ENCODE measurements at regions not wholly inside any gene's neighbourhood (a gene's known extent, or its start where the extent isn't known, plus 50 kb on each side); places are given as distances from the start of the nearest gene placed in this dataset.

DNA sequence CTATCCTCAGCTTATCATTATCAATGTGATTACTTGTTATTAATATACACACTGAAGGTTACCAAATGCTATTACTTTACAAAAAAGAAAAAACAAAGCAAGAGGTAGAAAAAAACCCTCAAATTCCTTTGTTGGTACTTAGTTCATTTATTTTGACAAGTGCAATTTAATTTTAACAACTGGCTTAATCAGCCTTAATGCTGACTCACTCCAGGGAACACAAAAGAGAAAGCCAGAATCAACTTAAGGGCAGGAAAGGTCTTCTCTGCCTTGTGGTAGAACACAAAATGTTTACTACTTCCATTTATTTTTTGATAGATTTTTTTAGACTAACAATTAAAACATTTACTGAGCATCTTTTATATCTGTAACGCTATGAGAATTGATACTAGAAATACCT lies 417.1 kb downstream of the PCDH17 start:
- DNase-seq (ENCODE audit: low read depth in 3 of 3): no peak

DNA sequence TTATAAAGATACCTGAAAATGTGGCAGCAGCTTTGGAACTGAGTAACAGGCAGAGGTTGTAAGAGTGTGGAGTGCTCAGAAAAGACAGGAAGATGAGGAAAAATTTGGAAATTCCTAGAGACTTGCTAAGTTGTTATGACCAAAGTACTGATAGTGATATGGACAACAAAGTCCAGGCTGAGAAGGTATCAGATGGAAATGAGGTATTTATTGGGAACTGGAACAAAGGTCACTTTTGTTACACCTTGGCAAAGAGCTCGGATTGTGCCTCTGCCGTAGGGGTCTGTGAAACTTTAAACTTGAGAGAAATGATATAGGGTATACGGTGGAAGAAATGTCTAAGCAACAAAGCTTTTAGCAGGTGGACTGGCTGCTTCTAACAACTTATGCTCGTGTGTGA lies 419.9 kb downstream of the PCDH17 start:
- DNase-seq (ENCODE audit: low read depth in 3 of 3): no peak

DNA sequence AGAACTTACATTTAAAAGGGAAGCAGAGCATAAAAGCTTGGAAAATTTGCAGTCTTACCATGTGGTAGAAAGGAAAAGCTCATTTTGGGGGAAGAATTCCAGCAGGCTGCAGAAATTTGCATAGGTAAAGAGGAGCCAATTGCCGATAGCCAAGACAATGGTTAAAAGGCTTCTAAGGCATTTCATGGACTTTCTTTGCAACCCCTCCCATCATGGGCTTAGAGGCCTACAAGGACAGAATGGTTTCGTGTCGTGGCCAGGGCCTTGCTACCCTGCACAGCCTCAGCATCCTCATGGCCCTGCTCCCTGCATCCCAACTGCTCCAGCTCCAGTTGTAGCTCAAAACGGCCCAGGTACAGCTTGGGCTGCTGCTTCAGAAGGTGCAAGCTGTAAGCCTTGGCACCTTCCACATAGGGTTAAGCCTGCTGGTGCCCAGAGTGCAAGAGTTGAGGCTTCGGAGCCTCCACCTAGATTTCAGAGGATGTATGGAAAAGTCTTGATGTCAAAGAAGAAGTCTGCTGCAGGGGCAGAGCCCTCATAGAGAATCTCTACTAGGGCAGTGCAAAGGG lies 420.3 kb downstream of the PCDH17 start:
- DNase-seq (ENCODE audit: low read depth in 3 of 3): no peak

DNA sequence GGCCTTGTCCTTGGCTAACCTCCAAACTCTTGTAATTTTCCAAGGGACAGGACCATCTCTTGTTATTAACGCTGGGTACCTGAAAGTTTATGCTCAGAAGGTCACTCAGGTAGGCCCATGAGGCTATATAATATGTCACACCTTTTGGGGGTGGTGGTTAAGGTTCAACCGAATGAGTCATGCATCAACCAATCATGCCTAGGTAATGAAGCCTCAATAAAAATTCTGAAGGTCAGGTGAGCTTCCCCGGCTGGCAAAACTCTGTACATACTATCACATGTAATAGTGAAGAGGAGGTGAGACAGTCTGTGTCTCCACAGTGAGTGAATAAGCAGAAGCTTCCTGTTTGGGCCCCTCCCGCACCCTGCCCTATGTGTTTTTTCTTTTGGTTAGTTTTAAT lies 424.9 kb downstream of the PCDH17 start:
- DNase-seq (ENCODE audit: low read depth in 3 of 3): no peak

DNA sequence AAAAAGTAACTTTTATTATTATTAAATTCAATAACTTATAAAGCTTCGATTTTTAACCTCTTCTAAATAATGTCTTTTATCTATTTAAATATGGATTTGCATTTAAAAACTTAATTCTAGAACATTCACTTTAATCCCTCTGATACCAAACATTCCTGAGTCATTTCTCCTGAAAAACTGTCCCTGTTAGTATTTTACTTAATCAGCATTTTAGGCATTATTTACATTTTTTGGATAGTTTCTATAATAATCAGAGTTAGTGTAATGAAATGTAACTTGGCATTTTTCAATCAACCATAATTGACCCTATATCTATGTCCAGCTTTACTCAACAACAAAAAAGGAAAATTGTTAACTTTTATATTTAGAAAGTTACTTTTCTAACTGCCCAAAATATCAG lies 428.1 kb downstream of the PCDH17 start:
- no peak for DNase-seq (ENCODE audit: low read depth in 3 of 3)

DNA sequence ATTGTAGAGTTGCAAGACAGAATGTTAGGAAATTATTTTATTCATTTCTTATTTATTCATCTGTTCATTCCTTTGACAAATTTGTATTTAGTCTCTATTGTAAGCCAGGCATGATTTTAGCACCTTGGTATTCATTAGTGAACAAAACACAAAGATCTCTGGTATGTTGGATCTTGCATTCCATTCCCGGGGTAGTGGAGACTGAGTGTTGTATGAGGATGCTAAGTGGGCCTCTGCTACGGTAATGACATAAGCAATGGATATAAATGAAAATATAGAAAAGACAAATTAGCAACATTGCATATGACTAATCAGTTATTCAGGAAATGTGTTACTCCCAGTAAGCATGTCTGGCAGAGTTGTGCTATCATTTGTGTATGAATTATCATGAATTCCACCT lies 449.3 kb downstream of the PCDH17 start:
- no peak for DNase-seq (ENCODE audit: low read depth in 3 of 3)

DNA sequence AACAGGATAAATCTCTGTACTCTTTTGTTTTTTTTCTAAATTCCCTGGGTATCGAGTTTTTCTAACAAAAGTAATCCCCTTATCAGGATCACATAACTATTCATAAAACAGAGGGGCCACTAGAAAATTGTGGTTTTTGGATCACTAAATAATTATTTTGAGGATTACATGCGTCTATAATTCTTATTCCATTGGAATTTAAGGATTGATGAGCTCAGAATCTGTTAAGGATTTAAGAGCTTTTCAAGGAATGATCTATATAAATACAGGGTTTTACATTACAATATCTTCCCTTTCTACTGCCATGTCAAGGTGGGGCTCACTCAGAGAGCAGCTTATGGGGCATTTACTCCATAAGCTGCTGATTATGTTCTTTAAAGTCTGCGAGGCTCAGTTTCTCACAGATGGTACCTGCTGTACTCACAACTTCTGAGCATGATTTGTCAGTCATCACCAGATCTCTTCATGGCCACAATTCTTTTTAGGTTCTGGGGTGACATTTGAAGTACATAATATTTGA lies 449.8 kb downstream of the PCDH17 start:
- no peak for DNase-seq (ENCODE audit: low read depth in 3 of 3)

DNA sequence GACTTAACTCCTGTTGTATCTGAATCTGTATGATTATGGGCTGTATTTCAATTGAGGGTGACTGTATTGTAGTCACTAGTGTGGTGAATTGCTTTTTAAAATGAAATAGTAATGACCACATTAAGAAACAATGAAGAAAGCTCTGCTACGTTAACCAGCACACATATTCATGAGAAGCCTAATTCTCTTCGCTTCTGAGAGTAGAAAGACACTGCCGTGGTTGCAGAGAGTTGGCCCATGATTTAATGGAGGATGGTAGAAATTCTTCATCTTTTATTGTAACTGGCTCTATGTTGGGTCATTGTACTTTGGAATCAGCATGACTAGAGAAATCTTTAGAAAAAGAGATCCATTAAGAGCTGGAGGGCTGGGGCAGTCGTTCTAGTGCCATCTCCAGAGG lies 451.5 kb downstream of the PCDH17 start:
- DNase-seq (ENCODE audit: low read depth in 3 of 3): no peak

DNA sequence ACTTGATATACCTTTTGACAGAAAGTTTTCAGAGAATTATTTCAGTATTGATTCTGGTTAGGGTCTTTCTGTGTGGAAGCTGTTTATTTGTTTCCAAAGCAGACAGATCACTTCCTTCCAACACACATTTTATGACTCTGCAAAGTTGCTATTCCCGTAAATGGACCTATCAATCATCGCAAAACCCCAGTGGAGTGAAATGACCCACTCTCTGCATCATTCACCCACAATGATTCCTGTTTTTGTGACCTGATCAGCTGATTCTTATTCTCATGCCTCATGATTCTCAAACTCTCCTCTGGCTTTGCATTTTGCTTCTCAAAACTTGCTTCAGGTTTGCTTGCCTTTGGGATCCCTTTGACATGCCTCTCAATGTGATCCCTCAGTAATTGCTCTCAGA lies 453.7 kb downstream of the PCDH17 start:
- no peak for DNase-seq (ENCODE audit: low read depth in 3 of 3)

DNA sequence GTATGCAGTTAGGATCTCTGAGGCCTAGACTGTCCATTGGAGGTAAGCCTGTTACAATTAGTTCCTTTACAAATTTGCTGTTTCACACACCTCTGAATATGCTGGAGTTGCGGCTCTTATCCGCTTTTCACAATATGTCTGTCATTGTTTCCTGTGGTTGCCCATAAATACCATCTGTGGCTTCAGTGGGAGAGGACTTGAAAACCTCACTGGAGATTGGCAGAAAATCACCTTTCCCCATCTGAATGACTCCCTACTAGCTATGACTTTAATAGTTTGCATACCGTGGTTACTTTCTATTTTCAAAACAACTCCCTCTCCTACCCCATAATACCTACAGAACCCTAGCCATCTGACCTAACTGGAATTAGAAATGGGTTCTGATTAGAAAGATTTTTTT lies 454.3 kb downstream of the PCDH17 start:
- no peak for DNase-seq (ENCODE audit: low read depth in 3 of 3)

DNA sequence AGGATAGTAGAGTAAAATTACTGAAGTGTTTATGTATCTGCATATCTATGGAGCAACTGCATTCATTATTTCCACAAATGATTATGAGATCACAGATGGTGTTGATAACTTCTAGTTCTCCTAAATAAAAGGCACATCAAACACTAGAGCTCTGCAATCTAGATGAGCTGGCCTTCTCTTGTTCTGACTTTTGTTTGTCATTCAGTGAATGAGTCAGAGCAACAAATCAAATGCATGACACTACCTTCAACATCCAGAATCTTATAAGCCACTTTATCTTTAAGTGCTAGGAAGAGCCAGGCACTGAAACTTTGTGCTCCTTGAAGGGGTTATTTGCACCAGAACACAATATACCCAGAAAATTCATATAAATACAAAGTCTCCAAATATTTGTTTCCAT lies 456.0 kb downstream of the PCDH17 start:
- DNase-seq (ENCODE audit: low read depth in 3 of 3): no peak

DNA sequence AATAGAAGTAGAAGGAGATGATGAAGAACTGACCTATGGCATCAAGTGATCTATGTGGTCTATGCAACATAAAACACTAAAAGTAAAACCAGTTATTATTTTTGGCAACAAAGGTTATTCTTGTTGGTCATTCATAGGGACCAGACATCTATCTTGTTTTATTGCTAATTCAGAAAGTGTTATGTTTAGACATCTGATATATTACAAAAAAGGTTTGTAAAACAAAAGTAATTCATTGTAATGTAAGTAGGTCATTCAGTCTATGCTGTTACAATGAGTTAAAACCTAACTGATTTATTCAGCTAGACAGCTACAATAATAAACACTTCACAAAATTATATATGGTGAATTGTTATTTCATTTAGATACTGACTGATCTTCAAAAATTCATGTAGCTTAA lies 461.9 kb downstream of the PCDH17 start:
- no peak for DNase-seq (ENCODE audit: low read depth in 3 of 3)

DNA sequence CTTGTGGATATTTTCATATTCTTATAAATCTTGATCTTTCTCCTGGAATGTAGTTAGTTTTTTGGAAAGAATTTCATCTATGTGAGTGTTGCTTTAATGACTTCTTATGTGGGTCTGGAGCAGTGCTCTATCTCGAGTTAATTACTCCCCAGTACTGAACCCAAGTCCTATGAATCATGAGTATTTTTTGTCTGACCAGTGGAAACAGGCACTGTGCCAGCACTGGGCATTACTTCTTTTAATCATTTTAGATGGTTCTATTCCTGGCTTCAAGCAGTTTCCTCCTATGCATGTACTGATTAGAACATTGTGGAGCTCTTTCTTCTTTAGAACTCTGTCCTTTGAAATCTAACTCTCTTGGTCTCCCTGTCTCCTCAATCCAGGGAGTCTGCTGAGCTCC lies 466.3 kb downstream of the PCDH17 start:
- DNase-seq (ENCODE audit: low read depth in 3 of 3): no peak

DNA sequence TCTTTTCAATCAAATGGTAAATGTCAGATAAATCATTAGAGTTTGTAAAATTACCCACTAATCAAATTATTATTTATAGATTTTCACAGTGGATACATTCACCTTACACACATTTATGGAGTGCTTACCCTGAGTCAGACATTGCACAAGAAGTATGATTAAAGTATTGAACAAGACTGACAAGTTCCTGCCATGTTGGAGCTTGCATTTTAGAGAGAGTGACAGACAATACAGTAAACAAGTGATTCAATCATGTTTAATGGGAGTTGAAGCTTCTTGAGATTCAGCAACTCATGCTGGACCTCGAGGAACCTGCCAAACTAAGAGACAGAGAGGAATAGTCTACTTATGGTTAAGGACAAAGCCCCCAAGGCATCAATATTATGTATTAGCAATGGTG lies 487.8 kb downstream of the PCDH17 start:
- no peak for DNase-seq (ENCODE audit: low read depth in 3 of 3)

DNA sequence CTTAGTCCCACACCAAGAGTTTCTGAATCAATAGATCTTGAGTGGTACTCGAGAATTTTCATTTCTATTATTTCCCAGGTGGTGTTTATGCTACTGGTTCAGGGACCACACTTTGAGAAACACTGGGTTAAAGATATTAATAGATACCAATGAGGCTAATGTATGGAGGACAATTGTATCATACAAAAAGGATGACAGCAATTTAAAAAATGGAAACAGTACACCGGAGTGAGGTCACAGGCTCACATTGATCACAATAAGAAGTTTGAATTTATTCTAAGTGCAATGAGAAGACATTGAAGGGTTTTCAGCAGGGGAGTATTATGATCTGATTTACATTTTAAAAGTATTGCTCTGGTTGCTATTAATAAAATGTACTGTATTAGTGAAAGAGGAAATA lies 488.3 kb downstream of the PCDH17 start:
- DNase-seq (ENCODE audit: low read depth in 3 of 3): no peak

DNA sequence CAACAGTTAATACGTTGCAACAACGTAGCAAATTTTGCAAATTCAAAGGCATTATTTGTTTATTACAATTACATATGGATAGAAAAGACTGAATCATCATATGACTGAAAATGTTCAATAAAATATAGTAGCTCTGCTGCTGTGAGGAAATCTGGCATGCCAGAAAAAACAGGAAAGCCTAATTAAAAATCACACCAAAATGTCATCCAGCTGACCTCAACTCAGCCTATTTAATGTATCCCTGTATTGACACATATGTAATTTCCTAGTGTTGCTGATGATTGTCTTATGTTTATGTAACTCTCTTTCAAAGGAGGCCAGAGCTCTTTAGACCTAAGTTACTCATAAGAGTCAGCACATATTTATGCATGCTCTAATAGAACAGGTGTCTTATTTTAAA lies 495.0 kb downstream of the PCDH17 start:
- no peak for DNase-seq (ENCODE audit: low read depth in 3 of 3)

DNA sequence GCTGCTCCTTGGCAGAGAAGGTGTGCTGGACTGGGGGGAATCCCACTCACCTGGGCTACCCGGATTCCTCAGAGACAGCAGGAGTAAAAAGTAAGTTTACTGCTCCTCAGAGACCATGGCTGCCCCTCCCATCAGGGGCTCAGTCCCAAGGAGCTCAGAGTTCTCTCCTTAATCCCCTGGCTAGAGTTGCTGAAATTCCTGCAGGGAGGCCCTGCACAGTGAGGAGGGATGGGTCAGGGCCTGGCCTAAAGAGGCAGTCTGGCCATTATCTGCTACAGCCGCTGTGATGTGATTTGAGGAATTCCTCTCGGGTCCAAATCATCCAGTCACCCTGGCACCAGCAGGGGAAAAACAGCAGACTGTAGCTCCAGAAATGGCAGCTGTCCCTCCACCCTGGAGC lies 502.5 kb downstream of the PCDH17 start:
- no peak for DNase-seq (ENCODE audit: low read depth in 3 of 3)

DNA sequence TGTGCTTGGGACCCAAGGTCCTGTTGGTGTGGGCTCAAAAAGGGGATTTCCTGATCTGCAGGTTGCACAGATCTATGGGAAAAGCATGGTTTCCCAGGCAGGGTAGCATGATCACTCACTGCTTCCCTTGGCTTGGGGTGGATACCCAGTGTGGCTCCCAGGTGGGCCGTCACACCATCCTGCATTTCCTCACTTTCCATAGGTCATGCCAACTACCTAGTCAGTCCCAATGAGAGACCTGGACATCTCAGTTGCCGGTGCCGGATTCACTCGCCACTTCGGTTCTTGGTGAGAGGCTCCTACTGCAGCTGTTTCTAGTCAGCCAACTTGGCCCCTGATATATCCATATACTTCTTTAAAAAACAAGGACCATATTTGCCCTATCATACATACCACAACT lies 503.0 kb downstream of the PCDH17 start:
- DNase-seq (ENCODE audit: low read depth in 3 of 3): no peak

DNA sequence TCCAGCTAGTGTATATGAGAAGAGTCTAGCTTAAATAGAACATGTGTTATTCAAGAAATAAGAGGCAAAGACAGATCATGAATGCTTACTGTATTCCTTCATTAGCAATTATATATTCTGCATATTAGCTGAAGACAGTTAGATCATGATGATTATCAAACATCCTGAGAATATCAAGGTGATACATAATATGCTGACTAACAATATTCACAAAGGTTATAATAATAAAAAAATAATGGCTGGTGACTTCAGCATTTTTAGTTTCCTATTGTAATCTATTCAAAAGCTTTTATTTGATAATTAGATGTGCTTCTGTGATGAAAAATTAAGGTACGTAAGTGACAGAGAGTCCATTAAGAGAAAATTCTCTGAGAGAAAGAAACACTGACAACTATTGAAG lies 511.4 kb downstream of the PCDH17 start:
- DNase-seq (ENCODE audit: low read depth in 3 of 3): no peak

DNA sequence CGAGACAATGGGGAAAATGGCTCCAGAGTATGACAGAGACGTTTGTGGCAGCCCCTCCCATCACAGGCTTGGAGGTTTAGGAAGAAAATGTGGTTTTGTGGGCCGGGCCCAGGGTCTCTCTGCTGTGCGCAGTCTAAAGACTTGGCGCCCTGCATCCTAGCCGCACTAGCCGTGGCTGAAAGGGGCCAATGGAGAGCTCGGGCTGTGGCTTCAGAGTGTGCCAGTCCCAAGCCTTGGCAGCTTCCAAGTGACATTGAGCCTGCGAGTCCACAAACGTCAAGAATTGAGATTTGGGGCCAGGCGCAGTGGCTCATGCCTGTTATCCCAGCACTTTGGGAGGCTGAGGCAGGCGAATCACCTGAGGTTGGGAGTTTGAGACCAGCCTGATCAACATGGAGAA lies 513.1 kb downstream of the PCDH17 start:
- DNase-seq (ENCODE audit: low read depth in 3 of 3): no peak

DNA sequence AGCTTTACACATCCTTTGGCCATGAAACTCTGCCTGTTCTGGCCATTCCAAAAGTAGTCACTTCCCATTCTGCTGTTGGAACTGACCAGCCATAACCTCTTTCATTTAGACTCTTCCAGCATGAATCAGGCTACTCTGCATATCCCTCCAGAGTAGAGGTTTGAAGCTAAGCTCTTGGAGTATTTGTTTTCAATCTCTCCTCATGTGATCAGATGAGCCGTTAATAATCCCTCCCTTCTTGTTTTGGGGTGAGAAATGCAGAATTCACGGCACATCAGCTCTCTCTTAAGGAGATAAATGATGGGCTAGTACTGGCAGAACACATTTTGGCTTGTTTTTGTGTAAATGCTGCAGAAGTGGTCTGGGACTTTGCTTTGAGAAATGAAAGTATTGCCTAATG lies 519.9 kb downstream of the PCDH17 start:
- no peak for DNase-seq (ENCODE audit: low read depth in 3 of 3)

DNA sequence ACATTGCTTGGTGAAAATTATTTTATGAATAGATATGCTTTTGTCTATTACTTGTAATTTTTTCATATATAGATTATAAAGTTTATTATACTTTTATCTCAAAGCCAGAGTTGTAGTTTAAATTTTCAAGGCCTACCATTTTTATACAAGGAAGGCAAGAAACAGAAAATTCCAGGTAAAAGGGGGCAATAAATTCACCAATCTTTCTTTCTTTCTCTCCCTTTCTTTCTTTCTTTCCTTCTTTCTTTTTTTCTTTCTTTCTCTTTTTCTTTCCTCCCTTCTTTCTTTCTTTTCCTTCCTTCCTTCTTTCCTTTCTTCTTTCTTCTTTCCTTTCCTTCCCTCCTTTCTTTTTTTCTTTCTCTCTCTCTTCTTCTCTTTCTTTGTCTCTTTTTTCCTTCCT lies 529.4 kb downstream of the PCDH17 start:
- DNase-seq (ENCODE audit: low read depth in 3 of 3): no peak

DNA sequence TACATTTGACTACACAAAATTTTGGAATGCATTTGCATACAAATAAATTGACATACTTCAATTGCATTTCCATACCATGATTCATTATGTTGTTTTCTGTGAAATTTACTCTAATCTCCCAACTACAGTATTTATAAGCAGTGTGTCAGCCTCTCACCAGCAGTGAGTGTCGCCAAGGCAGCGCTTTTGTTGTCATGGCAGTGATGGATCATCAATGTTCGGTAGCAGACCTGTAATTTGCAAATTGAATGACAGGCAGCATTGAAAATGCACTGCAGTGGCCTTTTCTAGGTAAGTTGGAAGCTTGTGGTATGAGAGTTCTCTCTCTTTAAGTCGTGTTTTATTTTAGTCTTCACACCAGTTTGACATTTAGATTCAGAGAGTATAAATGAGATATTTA lies 534.1 kb downstream of the PCDH17 start:
- DNase-seq (ENCODE audit: low read depth in 3 of 3): no peak

DNA sequence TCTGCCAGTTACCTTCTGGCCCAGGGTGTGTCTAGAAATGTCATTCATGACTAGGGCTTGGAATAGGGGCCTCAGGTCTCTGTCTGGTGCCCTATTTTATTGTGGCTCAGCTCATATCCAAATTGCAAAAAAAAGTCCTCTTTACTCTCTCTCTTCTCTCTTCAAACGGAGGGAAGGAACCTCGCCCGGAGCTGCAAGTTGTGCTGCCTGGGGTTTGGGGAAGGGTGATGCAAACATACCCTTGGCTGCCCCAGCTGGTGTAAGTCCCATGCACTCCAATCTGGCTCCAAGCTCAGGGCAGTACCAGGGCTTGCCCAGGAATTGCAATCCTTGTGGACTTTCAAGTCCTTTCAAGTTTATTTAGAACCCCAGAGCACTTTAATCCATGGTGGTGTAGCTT lies 549.6 kb downstream of the PCDH17 start:
- no peak for DNase-seq (ENCODE audit: low read depth in 3 of 3)

DNA sequence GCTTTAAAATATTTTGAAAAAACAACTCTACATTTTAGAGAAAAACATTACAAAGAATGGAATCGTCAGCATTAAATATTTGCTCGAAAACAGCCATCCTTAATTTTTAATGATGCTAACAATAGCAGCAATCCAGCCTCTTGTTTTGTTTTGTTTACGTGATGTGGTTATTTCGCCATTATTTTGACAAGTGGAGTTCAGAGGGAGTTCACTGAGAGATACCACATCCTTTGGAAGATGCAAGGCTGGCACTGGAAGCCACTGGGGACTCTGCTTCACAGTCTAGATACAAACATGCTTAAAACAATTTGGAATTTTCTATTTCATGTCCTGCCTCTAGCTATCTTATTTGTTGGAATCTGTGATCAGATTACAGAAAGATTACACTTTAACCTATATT lies 556.3 kb downstream of the PCDH17 start:
- no peak for DNase-seq (ENCODE audit: low read depth in 3 of 3)

All from stimulated activated CD4-positive, alpha-beta T cell treated with anti-CD3 and anti-CD28 coated beads, TNF-alpha, amount 100 ng/mL, for 4 hours (primary cell).